Hematopoietic multipotent progenitor cell treated with erythropoietin and hydrocortisone succinate and interleukin-3 and kit ligand, for 15 days (in vitro differentiated cells): ENCODE measurements at regions not wholly inside any gene's neighbourhood (a gene's known extent, or its start where the extent isn't known, plus 50 kb on each side); places are given as distances from the start of the nearest gene placed in this dataset.
"Not testable (repeated sequence)": the region's sequence is repeated elsewhere in the genome, so short reads cannot be mapped to it uniquely, and the experiment has no call there.

Experiments
- DNase-seq: peaks from one replicate; pipeline ENCODE4 v3.0.0-alpha.2; 2015; ENCODE audit warnings: low spot score

- no peak for DNase-seq
Measured at GRCh38 chr1:37162059-37162458, 127.7 kb upstream of the GRIK3 start.

GRCh38 chr1:37166005-37166404 lies 131.7 kb upstream of the GRIK3 start:
- no peak for DNase-seq

GRCh38 chr1:37167479-37167878 lies 133.2 kb upstream of the GRIK3 start:
- no peak for DNase-seq

GRCh38 chr1:37169241-37169640 lies 134.9 kb upstream of the GRIK3 start:
- DNase-seq: no peak

- no peak for DNase-seq
Measured at GRCh38 chr1:37169743-37170275, 135.5 kb upstream of the GRIK3 start.

GRCh38 chr1:37171691-37172090 lies 137.4 kb upstream of the GRIK3 start:
- no peak for DNase-seq

- DNase-seq: no peak
Measured at GRCh38 chr1:37174341-37174740, 140.0 kb upstream of the GRIK3 start.

GRCh38 chr1:37174876-37175275 lies 140.6 kb upstream of the GRIK3 start:
- DNase-seq: no peak

- DNase-seq: peak; percentile 4
Measured at GRCh38 chr1:37175666-37176215, 141.4 kb upstream of the GRIK3 start.

- DNase-seq: no peak
Measured at GRCh38 chr1:37176269-37176668, 142.0 kb upstream of the GRIK3 start.

GRCh38 chr1:37177230-37177864 lies 143.0 kb upstream of the GRIK3 start:
- no peak for DNase-seq

- no peak for DNase-seq
Measured at GRCh38 chr1:37181425-37181824, 147.1 kb upstream of the GRIK3 start.

- no peak for DNase-seq
Measured at GRCh38 chr1:37184789-37185188, 150.5 kb upstream of the GRIK3 start.

- DNase-seq: no peak
Measured at GRCh38 chr1:37186246-37186756, 152.0 kb upstream of the GRIK3 start.

GRCh38 chr1:37189111-37189510 lies 154.8 kb upstream of the GRIK3 start:
- DNase-seq: no peak

GRCh38 chr1:37197411-37197810 lies 163.1 kb upstream of the GRIK3 start:
- no peak for DNase-seq

GRCh38 chr1:37214305-37214704 lies 180.0 kb upstream of the GRIK3 start:
- not testable (repeated sequence) for DNase-seq

GRCh38 chr1:37233606-37234005 lies 199.3 kb upstream of the GRIK3 start:
- no peak for DNase-seq

GRCh38 chr1:37234941-37235418 lies 200.7 kb upstream of the GRIK3 start:
- DNase-seq: no peak

GRCh38 chr1:37237948-37238347 lies 203.6 kb upstream of the GRIK3 start:
- DNase-seq: no peak

- DNase-seq: no peak
Measured at GRCh38 chr1:37238364-37239224, 204.3 kb upstream of the GRIK3 start.

GRCh38 chr1:37239225-37239740 lies 205.0 kb upstream of the GRIK3 start:
- no peak for DNase-seq
